MM.1S (cell line): ENCODE measurements at regions not wholly inside any gene's neighbourhood (a gene's known extent, or its start where the extent isn't known, plus 50 kb on each side); places are given as distances from the start of the nearest gene placed in this dataset.

ENCODE experiments used
- CTCF ChIP-seq: fragments of 300-600 bp; sonication (generic); IDR thresholded peaks from 2 replicates; pipeline ENCODE4 v1.5.1; 2016; ENCODE audit warnings: antibody characterized with exemption, low read length, mixed read lengths
- EZH2 ChIP-seq: fragments of 300-600 bp; sonication (generic); optimal IDR thresholded peaks from 2 replicates; pipeline ENCODE3; 2017; ENCODE audit warnings: low read depth, mild to moderate bottlenecking, antibody characterized with exemption, low read length, mixed read lengths
- EZH2phosphoT487 ChIP-seq: fragments of 300-600 bp; sonication (generic); IDR thresholded peaks from 2 replicates; pipeline ENCODE4 v1.6.1; 2018; ENCODE audit warnings: antibody characterized with exemption, low read length

- TF ChIP-seq EZH2phosphoT487 (no peak), CTCF (no peak), EZH2 (no peak)
Measured at GRCh38 chr4:19999276-19999675, 252.4 kb upstream of the SLIT2 start.
